Astrocyte (in vitro differentiated cells and primary cell): ENCODE measurements at regions not wholly inside any gene's neighbourhood (a gene's known extent, or its start where the extent isn't known, plus 50 kb on each side); places are given as distances from the start of the nearest gene placed in this dataset.

Experiments used
- DNase-seq: peaks from one replicate; pipeline ENCODE4 v3.0.0-alpha.2; 2010; ENCODE audit warnings: low read depth
- FAIRE-seq: peaks from 2 replicates; lab custom pipeline; 2011; peaks lifted over from hg19 to GRCh38; lab: Jason Lieb, UNC
- H2AFZ ChIP-seq: 2 replicates; pipeline ENCODE4 v1.6.0; 2012; ENCODE audit warnings: low read depth, low read length, inconsistent platforms
- H3K27ac ChIP-seq: 2 replicates; pipeline ENCODE4 v1.5.1; 2011; ENCODE audit warnings: low read depth, low read length, inconsistent platforms
- H3K27me3 ChIP-seq: 2 replicates; pipeline ENCODE4 v1.6.0; 2011; ENCODE audit warnings: low read length, inconsistent platforms; ENCODE audit not compliant: insufficient read depth
- H3K36me3 ChIP-seq: 2 replicates; pipeline ENCODE4 v1.5.1; 2011; ENCODE audit warnings: low read length, inconsistent platforms; ENCODE audit not compliant: insufficient read depth
- H3K4me1 ChIP-seq: 2 replicates; pipeline ENCODE4 v1.5.1; 2011; ENCODE audit warnings: low read length, inconsistent platforms; ENCODE audit not compliant: insufficient read depth
- H3K4me2 ChIP-seq: 2 replicates; pipeline ENCODE4 v1.6.0; 2012; ENCODE audit warnings: low read length, inconsistent platforms
- H3K4me3 ChIP-seq: 2 replicates; pipeline ENCODE4 v1.5.1; 2011; ENCODE audit warnings: low read depth, mild to moderate bottlenecking, low read length, inconsistent platforms; ENCODE audit not compliant: insufficient read depth
- H3K79me2 ChIP-seq: 2 replicates; pipeline ENCODE4 v1.6.0; 2012; ENCODE audit warnings: mild to moderate bottlenecking, low read length, inconsistent platforms; ENCODE audit not compliant: insufficient read depth
- H3K9ac ChIP-seq: 2 replicates; pipeline ENCODE4 v1.6.0; 2012; ENCODE audit warnings: mild to moderate bottlenecking, low read length, inconsistent platforms
- H3K9me3 ChIP-seq: 2 replicates; pipeline ENCODE4 v1.5.1; 2012; ENCODE audit warnings: low read depth, mild to moderate bottlenecking, low read length, inconsistent platforms; ENCODE audit not compliant: insufficient read depth
- H4K20me1 ChIP-seq: 2 replicates; pipeline ENCODE4 v1.6.0; 2012; ENCODE audit warnings: low read length, inconsistent platforms; ENCODE audit not compliant: insufficient read depth
- H3K27ac Mint-ChIP-seq: one replicate; pipeline ENCODE4 v1.8.0; 2021; ENCODE audit warnings: mild to moderate bottlenecking, mixed read lengths; ENCODE audit not compliant: unreplicated experiment
- H3K27me3 Mint-ChIP-seq: one replicate; pipeline ENCODE4 v1.8.0; 2021; ENCODE audit warnings: low read depth, mixed read lengths; ENCODE audit not compliant: unreplicated experiment
- H3K36me3 Mint-ChIP-seq: one replicate; pipeline ENCODE4 v1.8.0; 2021; ENCODE audit warnings: low read depth, mixed read lengths; ENCODE audit not compliant: unreplicated experiment
- H3K4me1 Mint-ChIP-seq: one replicate; pipeline ENCODE4 v1.8.0; 2021; ENCODE audit warnings: low read depth, mixed read lengths; ENCODE audit not compliant: unreplicated experiment
- H3K4me3 Mint-ChIP-seq: one replicate; pipeline ENCODE4 v1.8.0; 2021; ENCODE audit warnings: mild to moderate bottlenecking, moderate library complexity, mixed read lengths; ENCODE audit not compliant: unreplicated experiment
- H3K9me3 Mint-ChIP-seq: one replicate; pipeline ENCODE4 v1.8.0; 2021; ENCODE audit warnings: mild to moderate bottlenecking, mixed read lengths; ENCODE audit not compliant: unreplicated experiment
- CTCF ChIP-seq: IDR thresholded peaks from 2 replicates; pipeline ENCODE4 v1.5.1; 2011; ENCODE audit warnings: low read depth, mild to moderate bottlenecking, inconsistent platforms, low read length, moderate library complexity; ENCODE audit not compliant: insufficient read depth
- EZH2 ChIP-seq: IDR thresholded peaks from 2 replicates; pipeline ENCODE4 v1.6.1; 2012; ENCODE audit warnings: mild to moderate bottlenecking, low read length, inconsistent platforms; ENCODE audit not compliant: insufficient read depth

- Histone ChIP-seq H3K9me3 (no peaks in the 10 kb centered on the region), H3K27me3 (no peaks in the 10 kb centered on the region), H3K27ac (no peak overlapping the region), H2AFZ (no peak overlapping the region), H3K79me2 (no peaks in the 10 kb centered on the region), H3K36me3 (no peaks in the 10 kb centered on the region), H3K4me2 (no peak overlapping the region), H4K20me1 (no peaks in the 10 kb centered on the region), H3K4me1 (no peaks in the 10 kb centered on the region), H3K4me3 (no peak overlapping the region), H3K9ac (no peak overlapping the region)
- H3K4me3 Mint-ChIP-seq: no peak overlapping the region
- no peaks in the 10 kb centered on the region for H3K36me3 Mint-ChIP-seq
- H3K9me3 Mint-ChIP-seq: no peaks in the 10 kb centered on the region
- FAIRE-seq: no peak
- peaks cover 6% of the 10 kb centered on the region for H3K27me3 Mint-ChIP-seq
- no peak for DNase-seq
- no peak for TF ChIP-seq CTCF
- TF ChIP-seq EZH2: no peak
- no peaks in the 10 kb centered on the region for H3K4me1 Mint-ChIP-seq
- H3K27ac Mint-ChIP-seq: no peak overlapping the region
Measured at GRCh38 chr2:167900435-167901114, 346.8 kb downstream of the STK39 start.

GRCh38 chr2:167898340-167898739 lies 349.1 kb downstream of the STK39 start:
- no peaks in the 10 kb centered on the region for H3K27me3 ChIP-seq
- DNase-seq (no peak), FAIRE-seq (no peak)
- H3K36me3 ChIP-seq: no peaks in the 10 kb centered on the region
- H3K9me3 ChIP-seq: no peaks in the 10 kb centered on the region
- H3K4me3 ChIP-seq: no peak overlapping the region
- H3K4me1 Mint-ChIP-seq: no peaks in the 10 kb centered on the region
- H3K9me3 Mint-ChIP-seq: peaks cover 2% of the 10 kb centered on the region
- no peak for TF ChIP-seq EZH2
- no peak for TF ChIP-seq CTCF
- no peaks in the 10 kb centered on the region for H3K4me1 ChIP-seq
- H3K4me2 ChIP-seq: no peak overlapping the region
- H4K20me1 ChIP-seq: no peaks in the 10 kb centered on the region
- no peak overlapping the region for H2AFZ ChIP-seq
- no peak overlapping the region for H3K27ac ChIP-seq
- no peak overlapping the region for H3K27ac Mint-ChIP-seq
- no peaks in the 10 kb centered on the region for H3K79me2 ChIP-seq
- H3K4me3 Mint-ChIP-seq: no peak overlapping the region
- H3K9ac ChIP-seq: no peak overlapping the region
- no peaks in the 10 kb centered on the region for H3K27me3 Mint-ChIP-seq
- H3K36me3 Mint-ChIP-seq: no peaks in the 10 kb centered on the region

GRCh38 chr2:167891841-167892240 lies 355.6 kb downstream of the STK39 start:
- Mint-ChIP-seq H3K4me3 (no peak overlapping the region), H3K36me3 (no peaks in the 10 kb centered on the region), H3K9me3 (peaks cover 10% of the 10 kb centered on the region), H3K27me3 (no peaks in the 10 kb centered on the region), H3K4me1 (no peaks in the 10 kb centered on the region), H3K27ac (no peak overlapping the region)
- Histone ChIP-seq H3K27ac (no peak overlapping the region), H3K27me3 (no peaks in the 10 kb centered on the region), H3K4me3 (no peak overlapping the region), H3K9ac (no peak overlapping the region), H3K79me2 (no peaks in the 10 kb centered on the region), H4K20me1 (no peaks in the 10 kb centered on the region), H3K4me2 (no peak overlapping the region), H3K36me3 (no peaks in the 10 kb centered on the region), H3K9me3 (no peaks in the 10 kb centered on the region), H2AFZ (no peak overlapping the region), H3K4me1 (no peaks in the 10 kb centered on the region)
- DNase-seq (no peak), FAIRE-seq (no peak)
- TF ChIP-seq EZH2: no peak
